Putamen (tissue), 1 donor: ENCODE measurements at regions not wholly inside any gene's neighbourhood (a gene's known extent, or its start where the extent isn't known, plus 50 kb on each side); places are given as distances from the start of the nearest gene placed in this dataset.

Experiments used
- DNase-seq: peaks from one replicate; pipeline ENCODE4 v3.0.0-alpha.2; 2016; ENCODE audit warnings: low spot score

GRCh38 chr7:121525155-121525819 lies 129.2 kb upstream of the FAM3C start:
- no peak for DNase-seq

GRCh38 chr7:121521711-121522400 lies 125.7 kb upstream of the FAM3C start:
- no peak for DNase-seq

GRCh38 chr7:121520911-121521310 lies 124.8 kb upstream of the FAM3C start:
- no peak for DNase-seq

GRCh38 chr7:121519548-121520521 lies 123.7 kb upstream of the FAM3C start:
- no peak for DNase-seq

- DNase-seq, result no peak
Observed at GRCh38 chr7:121517591-121517990, 121.5 kb upstream of the FAM3C start.

- DNase-seq, result no peak
Observed at GRCh38 chr7:121516821-121517220, 120.7 kb upstream of the FAM3C start.

- no peak for DNase-seq
Observed at GRCh38 chr7:121515630-121516401, 119.7 kb upstream of the FAM3C start.

- DNase-seq, result no peak
Observed at GRCh38 chr7:121515229-121515628, 119.1 kb upstream of the FAM3C start.

- DNase-seq, result no peak
Observed at GRCh38 chr7:121513105-121513504, 117.0 kb upstream of the FAM3C start.

GRCh38 chr7:121510858-121511482 lies 114.9 kb upstream of the FAM3C start:
- DNase-seq, result no peak

GRCh38 chr7:121510302-121510701 lies 114.2 kb upstream of the FAM3C start:
- no peak for DNase-seq

- DNase-seq, result no peak
Observed at GRCh38 chr7:121505540-121506182, 109.6 kb upstream of the FAM3C start.

- no peak for DNase-seq
Observed at GRCh38 chr7:121505021-121505420, 108.9 kb upstream of the FAM3C start.

GRCh38 chr7:121504482-121504881 lies 108.4 kb upstream of the FAM3C start:
- DNase-seq, result no peak

GRCh38 chr7:121503730-121504129 lies 107.6 kb upstream of the FAM3C start:
- no peak for DNase-seq

- no peak for DNase-seq
Observed at GRCh38 chr7:121503039-121503438, 106.9 kb upstream of the FAM3C start.

- DNase-seq, result no peak
Observed at GRCh38 chr7:121501566-121501965, 105.5 kb upstream of the FAM3C start.

GRCh38 chr7:121500360-121501058 lies 104.4 kb upstream of the FAM3C start:
- DNase-seq, result no peak

- DNase-seq, result no peak
Observed at GRCh38 chr7:121499624-121500023, 103.5 kb upstream of the FAM3C start.

- DNase-seq, result no peak
Observed at GRCh38 chr7:121498816-121499215, 102.7 kb upstream of the FAM3C start.
